MM.1S (cell line): ENCODE measurements at regions not wholly inside any gene's neighbourhood (a gene's known extent, or its start where the extent isn't known, plus 50 kb on each side); places are given as distances from the start of the nearest gene placed in this dataset.

Experiments used
- EZH2 ChIP-seq: fragments of 300-600 bp; sonication (generic); optimal IDR thresholded peaks from 2 replicates; pipeline ENCODE3; 2017; ENCODE audit warnings: low read depth, mild to moderate bottlenecking, antibody characterized with exemption, low read length, mixed read lengths
- EZH2phosphoT487 ChIP-seq: fragments of 300-600 bp; sonication (generic); IDR thresholded peaks from 2 replicates; pipeline ENCODE4 v1.6.1; 2018; ENCODE audit warnings: antibody characterized with exemption, low read length
- TF ChIP-seq, protein P1 (sequence below): fragments of 300-600 bp; sonication (generic); IDR thresholded peaks from 2 replicates; pipeline ENCODE4 v1.5.1; 2016; ENCODE audit warnings: antibody characterized with exemption, low read length, mixed read lengths

- TF ChIP-seq, protein P1, sequence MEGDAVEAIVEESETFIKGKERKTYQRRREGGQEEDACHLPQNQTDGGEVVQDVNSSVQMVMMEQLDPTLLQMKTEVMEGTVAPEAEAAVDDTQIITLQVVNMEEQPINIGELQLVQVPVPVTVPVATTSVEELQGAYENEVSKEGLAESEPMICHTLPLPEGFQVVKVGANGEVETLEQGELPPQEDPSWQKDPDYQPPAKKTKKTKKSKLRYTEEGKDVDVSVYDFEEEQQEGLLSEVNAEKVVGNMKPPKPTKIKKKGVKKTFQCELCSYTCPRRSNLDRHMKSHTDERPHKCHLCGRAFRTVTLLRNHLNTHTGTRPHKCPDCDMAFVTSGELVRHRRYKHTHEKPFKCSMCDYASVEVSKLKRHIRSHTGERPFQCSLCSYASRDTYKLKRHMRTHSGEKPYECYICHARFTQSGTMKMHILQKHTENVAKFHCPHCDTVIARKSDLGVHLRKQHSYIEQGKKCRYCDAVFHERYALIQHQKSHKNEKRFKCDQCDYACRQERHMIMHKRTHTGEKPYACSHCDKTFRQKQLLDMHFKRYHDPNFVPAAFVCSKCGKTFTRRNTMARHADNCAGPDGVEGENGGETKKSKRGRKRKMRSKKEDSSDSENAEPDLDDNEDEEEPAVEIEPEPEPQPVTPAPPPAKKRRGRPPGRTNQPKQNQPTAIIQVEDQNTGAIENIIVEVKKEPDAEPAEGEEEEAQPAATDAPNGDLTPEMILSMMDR: no peak
- TF ChIP-seq EZH2phosphoT487: no peak
- no peak for TF ChIP-seq EZH2
Observed at GRCh38 chr3:146682171-146682570, 77.0 kb upstream of the PLSCR5 start.
